Lower leg skin (tissue), 3 donors: ENCODE measurements at regions not wholly inside any gene's neighbourhood (a gene's known extent, or its start where the extent isn't known, plus 50 kb on each side); places are given as distances from the start of the nearest gene placed in this dataset.

Experiments used
- POLR2A ChIP-seq, 2 donors: fragments of 450-650 bp; IDR thresholded peaks; one replicate each; pipeline ENCODE4 v1.6.1; 2016 to 2017; ENCODE audit warnings: antibody characterized with exemption in 2 of 2, mild to moderate bottlenecking in 1 of 2, moderate library complexity in 1 of 2
- TF ChIP-seq, protein P1 (sequence below), 3 donors: fragments of 450-650 bp; IDR thresholded peaks; one replicate each; pipeline ENCODE4 v1.5.1; 2016; ENCODE audit warnings: antibody characterized with exemption in 3 of 3, mild to moderate bottlenecking in 3 of 3, moderate library complexity in 2 of 3

DNA sequence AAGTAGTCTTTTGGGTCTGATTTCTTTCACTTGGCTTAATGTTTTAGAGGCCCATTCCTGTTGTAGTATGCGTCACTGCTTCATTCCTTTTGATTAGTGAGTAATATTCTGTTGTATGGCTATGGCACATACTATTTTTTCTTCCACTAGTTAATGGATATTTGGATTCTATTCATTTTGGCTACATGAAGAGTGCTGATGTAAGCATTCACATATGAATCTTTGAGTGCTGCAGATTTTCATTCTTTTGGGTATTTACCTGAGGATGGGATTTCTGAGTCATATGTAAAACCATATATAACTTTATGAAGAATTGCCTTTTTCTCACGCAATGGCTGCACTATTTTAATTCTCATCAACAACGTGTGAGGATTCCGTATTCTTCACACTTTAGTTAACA is 113.6 kb downstream of the AHSP start:
- TF ChIP-seq, protein P1, sequence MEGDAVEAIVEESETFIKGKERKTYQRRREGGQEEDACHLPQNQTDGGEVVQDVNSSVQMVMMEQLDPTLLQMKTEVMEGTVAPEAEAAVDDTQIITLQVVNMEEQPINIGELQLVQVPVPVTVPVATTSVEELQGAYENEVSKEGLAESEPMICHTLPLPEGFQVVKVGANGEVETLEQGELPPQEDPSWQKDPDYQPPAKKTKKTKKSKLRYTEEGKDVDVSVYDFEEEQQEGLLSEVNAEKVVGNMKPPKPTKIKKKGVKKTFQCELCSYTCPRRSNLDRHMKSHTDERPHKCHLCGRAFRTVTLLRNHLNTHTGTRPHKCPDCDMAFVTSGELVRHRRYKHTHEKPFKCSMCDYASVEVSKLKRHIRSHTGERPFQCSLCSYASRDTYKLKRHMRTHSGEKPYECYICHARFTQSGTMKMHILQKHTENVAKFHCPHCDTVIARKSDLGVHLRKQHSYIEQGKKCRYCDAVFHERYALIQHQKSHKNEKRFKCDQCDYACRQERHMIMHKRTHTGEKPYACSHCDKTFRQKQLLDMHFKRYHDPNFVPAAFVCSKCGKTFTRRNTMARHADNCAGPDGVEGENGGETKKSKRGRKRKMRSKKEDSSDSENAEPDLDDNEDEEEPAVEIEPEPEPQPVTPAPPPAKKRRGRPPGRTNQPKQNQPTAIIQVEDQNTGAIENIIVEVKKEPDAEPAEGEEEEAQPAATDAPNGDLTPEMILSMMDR (IDR thresholded peaks at IDR 0.05), result no peak
- TF ChIP-seq POLR2A (IDR thresholded peaks at IDR 0.05), result no peak
